Uterus (tissue), 3 donors: ENCODE measurements at regions not wholly inside any gene's neighbourhood (a gene's known extent, or its start where the extent isn't known, plus 50 kb on each side); places are given as distances from the start of the nearest gene placed in this dataset.

Experiments used
- DNase-seq, 2 donors: peaks; one replicate each; pipeline ENCODE4 v3.0.0-alpha.2; 2019 to 2020
- H3K27ac ChIP-seq, 2 donors: fragments of 200-600 bp; sonication (generic); 1 replicate in 1 of 2; 2 replicates in 1 of 2; pipeline ENCODE4 v1.5.1; 2016 to 2018
- H3K27me3 ChIP-seq, 2 donors: fragments of 200-600 bp; sonication (generic); one replicate each; pipeline ENCODE4 v1.5.1; 2018 to 2019; ENCODE audit warnings: control low read depth in 1 of 2
- H3K36me3 ChIP-seq, 2 donors: fragments of 200-600 bp; sonication (generic); one replicate each; pipeline ENCODE4 v1.5.1; 2019; ENCODE audit warnings: control low read depth in 1 of 2
- H3K4me1 ChIP-seq, 2 donors: fragments of 200-600 bp; sonication (generic); one replicate each; pipeline ENCODE4 v1.5.1; 2018 to 2019; ENCODE audit warnings: control low read depth in 1 of 2
- H3K4me3 ChIP-seq, 2 donors: fragments of 200-600 bp; sonication (generic); 1 replicate in 1 of 2; 2 replicates in 1 of 2; pipeline ENCODE4 v1.5.1; 2018 to 2019; ENCODE audit warnings: mild to moderate bottlenecking in 1 of 2
- H3K9me3 ChIP-seq, 2 donors: fragments of 200-600 bp; sonication (generic); one replicate each; pipeline ENCODE4 v1.5.1; 2019; ENCODE audit warnings: control low read depth in 1 of 2
- CTCF ChIP-seq, 4 experiments: fragments of 200-600 bp in 2 of 4; fragments of 450-650 bp in 2 of 4; sonication (generic) in 2 of 4; IDR thresholded peaks; one replicate each; pipeline ENCODE4 v1.5.1; 2016 to 2019; ENCODE audit warnings: antibody characterized with exemption in 4 of 4, mild to moderate bottlenecking in 2 of 4, moderate library complexity in 1 of 4
- POLR2A ChIP-seq, 2 donors: fragments of 450-650 bp; IDR thresholded peaks; one replicate each; pipeline ENCODE4 v1.6.1; 2016; ENCODE audit warnings: antibody characterized with exemption in 2 of 2, mild to moderate bottlenecking in 1 of 2, moderate library complexity in 1 of 2
- intact Hi-C: fragments of 100-400 bp; cut with DNase I; formaldehyde crosslinking; loops from one replicate; pipeline ENCODE4 v1.15.1; 2023; ENCODE audit warnings: low total_unique reads
- donor health status: DM: yes; HTN: yes; CAD: no.

- Histone ChIP-seq H3K4me3 (no peak overlapping the region), H3K27me3 (no peaks in the 10 kb centered on the region), H3K4me1 (no peaks in the 10 kb centered on the region), H3K27ac (no peak overlapping the region), H3K9me3 (no peaks in the 10 kb centered on the region), H3K36me3 (no peaks in the 10 kb centered on the region)
- TF ChIP-seq POLR2A (IDR thresholded peaks at IDR 0.05) (no peak), CTCF (IDR thresholded peaks at IDR 0.05) (no peak)
- DNase-seq = no peak
- intact Hi-C loops = no loop called here
Measured at GRCh38 chr15:38046257-38047051, 112.0 kb downstream of the TMCO5A start.

DNA sequence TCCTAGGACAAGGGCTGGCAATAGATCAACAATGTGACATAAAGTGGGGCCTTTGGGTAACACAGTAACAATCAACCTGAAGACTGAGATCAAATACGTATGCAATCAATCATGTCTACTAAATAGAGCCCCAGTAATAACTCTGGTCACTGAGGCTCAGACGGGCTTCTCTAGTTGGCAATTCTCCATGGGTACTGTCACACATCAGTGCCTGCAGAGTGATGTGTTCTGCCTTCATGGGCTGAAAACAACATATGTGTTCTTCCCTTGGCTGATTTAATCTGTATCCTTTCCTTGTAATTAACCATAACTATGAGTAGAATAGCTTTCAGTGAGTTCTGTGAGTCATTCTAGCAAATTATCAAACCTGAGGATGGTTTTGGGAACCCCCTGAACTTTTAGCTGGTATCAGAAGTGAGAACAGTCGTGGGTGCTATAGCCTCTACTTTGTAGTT lies 113.6 kb downstream of the TMCO5A start:
- Histone ChIP-seq H3K4me1 (no peaks in the 10 kb centered on the region), H3K9me3 (no peaks in the 10 kb centered on the region), H3K27ac (no peak overlapping the region), H3K36me3 (no peaks in the 10 kb centered on the region), H3K4me3 (no peak overlapping the region), H3K27me3 (no peaks in the 10 kb centered on the region)
- intact Hi-C loops = no loop called here
- no peak for TF ChIP-seq CTCF (IDR thresholded peaks at IDR 0.05)
- TF ChIP-seq POLR2A (IDR thresholded peaks at IDR 0.05) = no peak
- DNase-seq = no peak

- no peak for TF ChIP-seq POLR2A (IDR thresholded peaks at IDR 0.05)
- no peak for TF ChIP-seq CTCF (IDR thresholded peaks at IDR 0.05)
- DNase-seq = no peak
Measured at GRCh38 chr15:38049891-38050290, 115.5 kb downstream of the TMCO5A start.

GRCh38 chr15:38050529-38051448 lies 116.3 kb downstream of the TMCO5A start:
- intact Hi-C loops = no loop called here

More at GRCh38 chr15:38049891-38050290, 115.5 kb downstream of the TMCO5A start:
- no peaks in the 10 kb centered on the region for H3K9me3 ChIP-seq
- H3K27me3 ChIP-seq = no peaks in the 10 kb centered on the region
- no peak overlapping the region for H3K27ac ChIP-seq
- intact Hi-C loops = no loop called here
- H3K4me3 ChIP-seq = no peak overlapping the region
- no peaks in the 10 kb centered on the region for H3K36me3 ChIP-seq
- no peaks in the 10 kb centered on the region for H3K4me1 ChIP-seq

More at GRCh38 chr15:38050529-38051448, 116.3 kb downstream of the TMCO5A start:
- Histone ChIP-seq H3K27me3 (no peaks in the 10 kb centered on the region), H3K4me1 (no peaks in the 10 kb centered on the region), H3K4me3 (no peak overlapping the region), H3K9me3 (no peaks in the 10 kb centered on the region), H3K36me3 (no peaks in the 10 kb centered on the region), H3K27ac (no peak overlapping the region)
- TF ChIP-seq POLR2A (IDR thresholded peaks at IDR 0.05) = no peak
- no peak for TF ChIP-seq CTCF (IDR thresholded peaks at IDR 0.05)
- DNase-seq = no peak
